Adrenal gland (tissue), 9 donors: ENCODE measurements at regions not wholly inside any gene's neighbourhood (a gene's known extent, or its start where the extent isn't known, plus 50 kb on each side); places are given as distances from the start of the nearest gene placed in this dataset.

Experiments
- DNase-seq, 7 donors: peaks; one replicate each; pipeline ENCODE4 v3.0.0-alpha.2; 2019 to 2020
- H3K27ac ChIP-seq, 5 donors: fragments of 200-600 bp; sonication (generic) in 4 of 5; 1 replicate in 3 of 5; 2 replicates in 2 of 5; pipeline versions ENCODE4 v1.5.1 to v1.8.0; 2016 to 2020; ENCODE audit warnings: mild to moderate bottlenecking in 1 of 5
- H3K27me3 ChIP-seq: fragments of 200-600 bp; 2 replicates; pipeline ENCODE4 v1.8.0; 2021
- H3K36me3 ChIP-seq, 2 donors: fragments of 200-600 bp; replicated peaks in 1 of 2; 1 replicate in 1 of 2; 2 replicates in 1 of 2; pipeline versions ENCODE4 v1.5.1 to v1.8.0; 2018 to 2022
- H3K4me1 ChIP-seq, 2 donors: fragments of 200-600 bp; replicated peaks in 1 of 2; 1 replicate in 1 of 2; 2 replicates in 1 of 2; pipeline versions ENCODE4 v1.5.1 to v1.8.0; 2018 to 2021
- H3K4me3 ChIP-seq, 4 donors: fragments of 200-600 bp; sonication (generic) in 3 of 4; one replicate each; pipeline ENCODE4 v1.5.1; 2016 to 2018
- H3K9me3 ChIP-seq, 3 donors: fragments of 200-600 bp; sonication (generic) in 1 of 3; replicated peaks in 1 of 3; 1 replicate in 2 of 3; 2 replicates in 1 of 3; pipeline versions ENCODE4 v1.5.1 to v1.8.0; 2016 to 2021
- POLR2A ChIP-seq, 2 donors: fragments of 450-650 bp; IDR thresholded peaks; one replicate each; pipeline ENCODE4 v1.6.1; 2017; ENCODE audit warnings: antibody characterized with exemption in 2 of 2, mild to moderate bottlenecking in 2 of 2, moderate library complexity in 1 of 2
- WGBS, 4 donors: extraction: QIAGEN DNeasy Blood & Tissue Kit in 2 of 4; methylation state at CpG; one replicate each; pipeline versions ENCODE4 v1.1.5 to v1.1.7; 2013 to 2017; 5-methylcytosine and 5-hydroxymethylcytosine counted together
- intact Hi-C, 2 donors: fragments of 100-400 bp; cut with DNase I; formaldehyde crosslinking; loops; one replicate each; pipeline versions ENCODE4 v1.14.1 to v1.15.0; 2022 to 2023
- TF ChIP-seq, protein P1 (sequence below), 6 experiments: fragments of 450-650 bp in 4 of 6; fragments of 200-600 bp in 2 of 6; sonication (generic) in 1 of 6; IDR thresholded peaks; 1 replicate in 5 of 6; 2 replicates in 1 of 6; pipeline versions ENCODE4 v1.5.1 to v1.8.0; 2016 to 2021; ENCODE audit warnings: antibody characterized with exemption in 6 of 6, mild to moderate bottlenecking in 2 of 6, moderate library complexity in 1 of 6
- donor health status: healthy with polysubstance abuse.
- donor health status: Bipolar disorder and iron deficiency.
- donor health status: DM: yes; HTN: yes; CAD: no.
- donor health status: DM: no; HTN: no; CAD: no.
- donor health status: DM: no; HTN: no; CAD: no.

DNA sequence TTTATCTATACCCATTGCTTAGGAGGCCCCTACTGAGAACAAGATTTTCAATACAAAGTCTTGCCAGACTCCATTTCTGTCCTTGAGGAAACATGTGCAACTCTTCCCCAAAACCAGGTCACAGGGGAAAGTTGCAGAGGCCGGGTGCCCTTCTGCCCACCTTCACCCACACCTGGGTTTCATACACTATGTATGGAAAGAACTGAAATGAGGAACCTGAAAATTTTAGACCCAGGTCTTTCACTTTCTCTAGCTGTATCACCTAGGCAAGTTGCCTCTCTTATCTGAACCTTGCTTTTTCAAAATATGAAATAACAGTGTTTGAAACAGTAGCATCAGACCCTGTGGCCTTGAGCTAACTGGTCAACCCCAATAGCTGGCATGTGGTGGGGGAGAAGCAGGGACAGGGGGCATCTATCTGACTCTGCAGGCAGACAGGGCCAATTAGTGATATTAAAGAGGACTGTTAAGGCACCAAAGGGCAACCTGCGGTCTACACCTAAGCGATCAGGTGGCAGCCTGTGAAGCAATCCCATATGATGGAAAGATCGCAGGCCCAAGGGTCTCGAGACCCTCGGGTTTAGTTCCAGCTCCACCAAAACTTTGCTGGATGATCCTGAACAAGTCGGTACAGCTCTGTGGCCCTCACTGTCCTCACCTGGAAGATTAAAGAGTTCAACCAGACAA lies 346.5 kb downstream of the BCL11B start:
- H3K4me1 ChIP-seq = no peaks in the 10 kb centered on the region
- intact Hi-C loops = no loop called here
- 84 to 88% (median 87%) methylated on average over 7 of the region's 7 CpGs for WGBS, 4 donors
- DNase-seq = no peak
- no peaks in the 10 kb centered on the region for H3K9me3 ChIP-seq
- H3K36me3 ChIP-seq = no peaks in the 10 kb centered on the region
- H3K27me3 ChIP-seq = no peaks in the 10 kb centered on the region
- no peak overlapping the region for H3K4me3 ChIP-seq
- TF ChIP-seq, protein P1, sequence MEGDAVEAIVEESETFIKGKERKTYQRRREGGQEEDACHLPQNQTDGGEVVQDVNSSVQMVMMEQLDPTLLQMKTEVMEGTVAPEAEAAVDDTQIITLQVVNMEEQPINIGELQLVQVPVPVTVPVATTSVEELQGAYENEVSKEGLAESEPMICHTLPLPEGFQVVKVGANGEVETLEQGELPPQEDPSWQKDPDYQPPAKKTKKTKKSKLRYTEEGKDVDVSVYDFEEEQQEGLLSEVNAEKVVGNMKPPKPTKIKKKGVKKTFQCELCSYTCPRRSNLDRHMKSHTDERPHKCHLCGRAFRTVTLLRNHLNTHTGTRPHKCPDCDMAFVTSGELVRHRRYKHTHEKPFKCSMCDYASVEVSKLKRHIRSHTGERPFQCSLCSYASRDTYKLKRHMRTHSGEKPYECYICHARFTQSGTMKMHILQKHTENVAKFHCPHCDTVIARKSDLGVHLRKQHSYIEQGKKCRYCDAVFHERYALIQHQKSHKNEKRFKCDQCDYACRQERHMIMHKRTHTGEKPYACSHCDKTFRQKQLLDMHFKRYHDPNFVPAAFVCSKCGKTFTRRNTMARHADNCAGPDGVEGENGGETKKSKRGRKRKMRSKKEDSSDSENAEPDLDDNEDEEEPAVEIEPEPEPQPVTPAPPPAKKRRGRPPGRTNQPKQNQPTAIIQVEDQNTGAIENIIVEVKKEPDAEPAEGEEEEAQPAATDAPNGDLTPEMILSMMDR (IDR thresholded peaks at IDR 0.05) = no peak
- TF ChIP-seq POLR2A (IDR thresholded peaks at IDR 0.05) = no peak
- no peak overlapping the region for H3K27ac ChIP-seq

DNA sequence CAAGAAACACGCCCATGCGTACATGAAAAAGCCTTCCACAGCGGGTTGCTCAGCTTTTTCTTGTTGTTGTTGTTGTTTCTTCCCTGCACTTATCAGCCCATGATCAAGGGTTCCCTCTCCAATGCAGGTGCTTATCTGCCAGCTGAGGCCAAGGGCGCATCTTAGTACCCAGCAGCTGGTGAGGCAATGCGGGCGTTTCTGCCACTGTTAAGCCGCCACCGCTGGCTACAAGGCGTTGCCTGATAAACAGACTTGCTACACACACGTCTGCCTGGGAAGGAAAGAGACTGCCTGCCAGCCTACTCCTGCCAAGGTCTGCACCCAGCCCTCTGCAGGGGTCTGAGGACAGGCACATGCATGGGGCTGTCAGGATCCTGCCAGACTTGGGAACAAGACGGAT lies 345.9 kb downstream of the BCL11B start:
- TF ChIP-seq, protein P1 (IDR thresholded peaks at IDR 0.05) = no peak
- TF ChIP-seq POLR2A (IDR thresholded peaks at IDR 0.05) = no peak

DNA sequence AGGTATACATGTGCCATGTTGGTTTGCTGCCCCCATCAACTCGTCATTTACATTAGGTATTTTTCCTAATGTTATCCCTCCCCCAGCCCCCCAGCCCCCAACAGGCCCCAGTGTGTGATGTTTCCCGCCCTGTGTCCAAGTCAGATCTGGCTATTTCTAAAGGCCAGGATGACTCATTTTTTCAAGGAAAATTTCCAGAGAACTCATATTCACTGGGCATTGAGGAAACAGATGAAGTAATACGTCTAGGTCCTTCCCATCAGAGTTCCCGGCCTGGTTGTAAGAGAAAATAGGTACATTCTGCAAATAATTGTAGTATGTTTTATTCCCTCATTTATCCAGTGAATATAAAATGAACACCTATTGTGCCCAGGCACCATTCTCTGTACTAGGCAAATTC lies 345.2 kb downstream of the BCL11B start:
- intact Hi-C loops = no loop called here
- Histone ChIP-seq H3K27me3 (no peaks in the 10 kb centered on the region), H3K4me3 (no peak overlapping the region), H3K36me3 (no peaks in the 10 kb centered on the region), H3K4me1 (no peaks in the 10 kb centered on the region), H3K27ac (no peak overlapping the region), H3K9me3 (no peaks in the 10 kb centered on the region)
- TF ChIP-seq POLR2A (IDR thresholded peaks at IDR 0.05) = no peak
- TF ChIP-seq, protein P1 (IDR thresholded peaks at IDR 0.05) = no peak
- WGBS, 4 donors = 33 to 47% (median 37%) methylated on average over 4 of the region's 4 CpGs
- no peak for DNase-seq

More for the DNA sequence above, 345.9 kb downstream of the BCL11B start:
- Histone ChIP-seq H3K27ac (no peak overlapping the region), H3K36me3 (no peaks in the 10 kb centered on the region), H3K4me1 (no peaks in the 10 kb centered on the region), H3K4me3 (no peak overlapping the region), H3K27me3 (no peaks in the 10 kb centered on the region), H3K9me3 (no peaks in the 10 kb centered on the region)
- no peak for DNase-seq
- WGBS, 4 donors = 67 to 88% (median 76%) methylated on average over 8 to 11 of the region's 11 CpGs
- intact Hi-C loops = no loop called here

DNA sequence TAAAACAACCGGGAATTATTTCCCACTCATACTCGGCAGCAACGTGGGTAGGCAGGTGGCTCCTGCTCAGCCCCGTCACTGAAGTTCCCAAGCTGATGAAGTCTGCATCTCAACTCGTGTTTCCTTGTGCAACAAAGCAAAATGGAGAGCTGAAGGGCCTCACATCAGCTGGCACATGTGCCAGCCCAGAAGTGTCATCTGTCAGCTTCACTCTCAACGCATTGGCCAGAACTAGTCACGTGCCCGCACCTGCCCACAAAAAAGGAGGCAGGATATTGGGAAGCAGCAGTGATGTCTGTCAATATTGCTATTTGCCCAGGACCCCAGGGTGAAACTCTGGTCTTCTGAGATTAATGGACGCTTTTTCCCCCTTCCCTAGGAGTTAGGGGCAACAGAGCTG lies 344.0 kb downstream of the BCL11B start:
- intact Hi-C loops = no loop called here
- no peak for DNase-seq
- TF ChIP-seq POLR2A (IDR thresholded peaks at IDR 0.05) = no peak
- TF ChIP-seq, protein P1 (IDR thresholded peaks at IDR 0.05) = no peak

More for the DNA sequence above, 344.0 kb downstream of the BCL11B start:
- no peaks in the 10 kb centered on the region for H3K36me3 ChIP-seq
- H3K4me1 ChIP-seq = no peaks in the 10 kb centered on the region
- no peaks in the 10 kb centered on the region for H3K27me3 ChIP-seq
- H3K9me3 ChIP-seq = no peaks in the 10 kb centered on the region
- 81 to 88% (median 85%) methylated on average over 9 of the region's 9 CpGs for WGBS, 4 donors
- no peak overlapping the region for H3K27ac ChIP-seq
- no peak overlapping the region for H3K4me3 ChIP-seq
